ENCODE measurements at regions not wholly inside any gene's neighbourhood (a gene's known extent, or its start where the extent isn't known, plus 50 kb on each side); places are given as distances from the start of the nearest gene placed in this dataset.
A peak's percentile ranks its signal among the peaks of the same experiment; 100 is the strongest.
"Not testable (repeated sequence)": the region's sequence is repeated elsewhere in the genome, so short reads cannot be mapped to it uniquely, and the experiment has no call there.

DNA sequence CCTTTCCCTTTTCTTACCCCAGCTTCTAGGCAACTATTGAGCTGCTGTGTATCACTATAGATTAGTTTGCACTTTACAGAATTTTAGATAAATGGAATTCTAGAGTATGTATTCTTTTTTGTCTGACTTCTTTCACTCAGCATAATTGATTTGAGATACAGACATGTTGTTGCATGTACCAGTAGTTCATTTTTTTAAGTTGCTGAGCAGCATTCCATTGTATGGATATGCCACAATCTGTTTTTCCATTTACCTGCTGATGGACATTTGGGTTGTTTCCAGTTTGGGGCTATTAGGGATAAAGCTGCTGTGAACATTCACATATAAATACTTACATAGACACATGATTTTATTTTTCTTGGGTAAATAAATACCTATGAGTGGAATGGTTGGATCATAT lies 135.7 kb downstream of the IGF1 start:
- H3K27ac ChIP-seq = no peak overlapping the region
- TF ChIP-seq ZFX (IDR thresholded peaks at IDR 0.05; ENCODE audit: borderline replicate concordance) (no peak), CTCF (IDR thresholded peaks at IDR 0.05) (no peak)

DNA sequence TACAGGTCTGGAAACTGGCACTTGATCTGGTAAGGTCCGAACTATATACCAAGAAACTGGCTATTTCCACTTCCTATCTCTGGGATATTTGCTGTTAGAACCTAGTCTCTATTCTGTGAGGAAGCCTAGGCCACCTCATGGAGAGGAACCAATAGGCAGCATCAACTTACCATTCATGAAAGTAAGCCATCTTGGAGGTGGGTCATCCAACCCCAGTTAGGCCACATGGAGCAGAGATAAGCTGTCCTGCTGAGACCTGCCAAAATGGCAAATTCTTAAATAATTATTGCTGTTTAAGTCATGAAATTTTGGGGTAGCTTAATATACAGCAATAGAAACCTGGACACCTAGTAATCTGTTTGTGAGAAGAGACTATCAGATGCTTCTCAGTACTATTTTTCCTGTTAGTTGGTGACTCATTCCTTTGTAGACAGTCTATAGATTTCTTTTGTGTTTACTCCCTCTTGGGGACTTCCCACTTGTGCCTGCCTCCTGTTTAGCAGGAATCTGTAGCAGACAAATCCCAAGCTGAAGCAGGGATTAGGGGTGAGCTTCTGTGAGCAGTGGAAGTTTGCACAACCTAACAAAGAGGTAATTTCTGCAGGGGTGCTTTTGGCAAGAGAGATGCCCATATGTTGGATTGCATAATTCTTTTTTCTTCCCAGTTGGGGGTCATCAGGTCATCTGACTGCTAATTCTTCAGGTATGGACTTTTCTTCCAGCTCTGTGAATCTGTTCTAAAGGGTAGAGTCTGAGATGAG lies 136.8 kb downstream of the IGF1 start:
- no peak for TF ChIP-seq ZFX (IDR thresholded peaks at IDR 0.05; ENCODE audit: borderline replicate concordance)
- H3K27ac ChIP-seq = no peak overlapping the region

DNA sequence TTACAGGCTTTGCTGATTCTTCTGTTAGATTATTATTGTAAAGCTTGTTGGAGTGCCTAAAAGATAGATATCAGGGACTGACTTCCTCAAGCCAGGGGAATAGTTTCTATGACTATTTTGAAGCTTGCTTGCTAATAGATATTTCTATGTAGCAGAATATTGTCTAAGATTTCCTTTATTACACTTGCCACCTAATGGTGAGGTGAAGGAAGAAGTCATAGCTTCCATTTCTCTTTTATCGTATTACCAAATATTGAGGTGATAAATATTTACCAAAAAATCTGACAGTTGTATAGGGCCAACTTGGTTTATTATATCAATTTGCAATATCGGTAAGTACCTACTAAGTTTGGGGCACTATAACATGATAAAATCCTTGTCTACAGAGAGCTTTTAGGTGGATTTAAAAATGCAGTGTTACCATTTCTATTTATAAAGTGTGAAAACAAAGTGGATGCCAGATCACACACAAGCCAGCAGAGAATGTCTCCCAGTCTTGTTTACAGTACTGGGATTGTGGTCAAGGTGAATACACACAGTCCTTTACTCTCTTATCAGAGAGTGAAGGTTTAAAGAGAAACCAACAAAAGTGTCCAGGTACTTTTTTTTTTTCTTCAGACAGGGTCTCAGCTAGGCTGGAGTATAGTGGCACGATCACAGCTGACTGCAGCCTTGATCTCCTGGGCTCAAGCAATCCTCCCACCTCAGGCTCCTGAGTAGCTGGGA lies 137.9 kb downstream of the IGF1 start:
- TF ChIP-seq ZFX (IDR thresholded peaks at IDR 0.05; ENCODE audit: borderline replicate concordance) (no peak), CTCF (IDR thresholded peaks at IDR 0.05) (no peak)

DNA sequence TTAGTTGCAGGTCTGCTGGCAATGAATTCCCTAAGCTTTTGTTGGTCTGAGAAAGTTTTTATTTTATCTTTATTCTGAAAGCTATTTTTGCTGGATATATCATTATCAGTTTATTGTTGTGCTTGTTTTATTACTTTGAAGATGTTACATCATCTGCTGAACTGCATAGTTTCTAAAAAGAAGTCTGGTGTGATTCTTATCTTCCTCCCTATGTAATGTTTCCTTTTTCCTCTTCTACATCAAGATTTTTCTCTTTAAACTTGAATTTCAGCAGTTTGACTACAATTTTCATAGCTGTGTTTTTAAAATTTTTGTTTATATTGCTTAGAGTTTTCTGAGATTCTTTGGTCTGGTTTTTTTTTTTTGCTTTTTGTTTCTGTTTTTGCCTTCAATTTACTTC lies 137.1 kb upstream of the PMCH start:
- no peak overlapping the region for H3K27ac ChIP-seq
- TF ChIP-seq CTCF (IDR thresholded peaks at IDR 0.05) (no peak), ZFX (IDR thresholded peaks at IDR 0.05; ENCODE audit: borderline replicate concordance) (no peak)

More for the DNA sequence above, 137.9 kb downstream of the IGF1 start:
- peak overlapping the region; percentile 4; the same call in 1 of the 2 replicates for H3K27ac ChIP-seq

- TF ChIP-seq CTCF (IDR thresholded peaks at IDR 0.05) = no peak
- TF ChIP-seq ZFX (IDR thresholded peaks at IDR 0.05; ENCODE audit: borderline replicate concordance) = no peak
- H3K27ac ChIP-seq = no peak overlapping the region
Observed at GRCh38 chr12:102331419-102331818, 133.8 kb upstream of the PMCH start.

- H3K27ac ChIP-seq = no peak overlapping the region
- TF ChIP-seq CTCF (IDR thresholded peaks at IDR 0.05) (no peak), ZFX (IDR thresholded peaks at IDR 0.05; ENCODE audit: borderline replicate concordance) (no peak)
Observed at GRCh38 chr12:102329883-102330282, 132.2 kb upstream of the PMCH start.

DNA sequence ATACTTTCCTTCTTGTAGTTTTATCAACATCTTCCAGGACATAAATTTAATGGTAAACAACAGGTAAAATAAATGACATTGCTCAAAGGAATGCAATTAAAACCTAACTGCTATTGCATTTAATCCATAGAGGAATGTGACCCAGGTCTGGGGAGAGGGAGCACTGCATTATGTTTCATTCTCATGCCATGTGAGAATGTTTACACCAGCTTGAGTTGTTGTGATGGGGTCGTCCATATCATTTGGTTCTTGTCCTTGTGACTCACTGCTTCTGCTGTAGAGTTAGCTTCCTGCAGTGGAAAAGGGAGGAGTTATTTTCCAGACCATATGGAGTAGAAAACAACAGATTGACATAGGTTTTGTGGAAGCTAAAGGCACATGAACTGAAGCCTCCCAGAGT lies 129.3 kb upstream of the PMCH start:
- H3K27ac ChIP-seq = no peak overlapping the region
- TF ChIP-seq ZFX (IDR thresholded peaks at IDR 0.05; ENCODE audit: borderline replicate concordance) (no peak), CTCF (IDR thresholded peaks at IDR 0.05) (no peak)

DNA sequence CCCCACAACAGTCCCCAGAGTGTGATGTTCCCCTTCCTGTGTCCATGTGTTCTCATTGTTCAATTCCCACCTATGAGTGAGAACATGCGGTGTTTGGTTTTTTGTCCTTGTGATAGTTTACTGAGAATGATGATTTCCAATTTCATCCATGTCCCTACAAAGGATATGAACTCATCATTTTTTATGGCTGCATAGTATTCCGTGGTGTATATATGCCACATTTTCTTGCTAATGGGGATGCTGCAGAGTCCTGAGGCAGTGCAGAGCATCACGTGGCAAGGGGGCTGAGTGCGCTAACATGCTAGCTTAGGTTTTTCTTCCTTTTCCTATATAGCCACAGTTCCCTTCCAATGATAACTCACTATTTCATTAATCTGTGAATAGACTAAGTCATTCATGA lies 127.5 kb upstream of the PMCH start:
- not testable (repeated sequence) for H3K27ac ChIP-seq

Measured in 22Rv1 (cell line).